HepG2 (cell line): ENCODE measurements at regions not wholly inside any gene's neighbourhood (a gene's known extent, or its start where the extent isn't known, plus 50 kb on each side); places are given as distances from the start of the nearest gene placed in this dataset.

Source experiments
- ELF1 ChIP-seq: sonication (generic); formaldehyde crosslinking; IDR thresholded peaks from 2 replicates; pipeline ENCODE4 v1.4.0; 2020; ENCODE audit warnings: missing genetic modification reagents
- GTF2F1 ChIP-seq: fragments of 150-350 bp; IDR thresholded peaks from 2 replicates; pipeline ENCODE4 v1.6.1; 2014; ENCODE audit warnings: low read length
- MTA1 ChIP-seq: sonication (generic); formaldehyde crosslinking; IDR thresholded peaks from 2 replicates; pipeline ENCODE4 v1.4.0; 2020; ENCODE audit warnings: missing genetic modification reagents, mild to moderate bottlenecking, borderline replicate concordance
- NCOA5 ChIP-seq: sonication (generic); formaldehyde crosslinking; IDR thresholded peaks from 2 replicates; pipeline ENCODE4 v1.4.0; 2020; ENCODE audit warnings: missing genetic modification reagents
- PCBP2 ChIP-seq: fragments of 200-400 bp; formaldehyde crosslinking; optimal IDR thresholded peaks from 2 replicates; pipeline ENCODE3; 2018; ENCODE audit warnings: low read length, low read depth; ENCODE audit not compliant: poor library complexity, severe bottlenecking
- ZBTB7B ChIP-seq: sonication (generic); formaldehyde crosslinking; IDR thresholded peaks from 2 replicates; pipeline ENCODE4 v1.4.0; 2020; ENCODE audit warnings: missing genetic modification reagents
- ZKSCAN1 ChIP-seq: fragments of 150-350 bp; IDR thresholded peaks from 2 replicates; pipeline ENCODE4 v1.6.1; 2014; ENCODE audit warnings: low read length
- ZNF274 ChIP-seq: sonication (generic); formaldehyde crosslinking; IDR thresholded peaks from 2 replicates; pipeline ENCODE4 v1.5.1; 2020; ENCODE audit warnings: mild to moderate bottlenecking, missing genetic modification reagents
- ZNF567 ChIP-seq: sonication (generic); formaldehyde crosslinking; IDR thresholded peaks from 2 replicates; pipeline ENCODE4 v1.8.1; 2023; ENCODE audit warnings: mild to moderate bottlenecking, missing genetic modification reagents, borderline replicate concordance
- ZNF652 ChIP-seq: IDR thresholded peaks from 2 replicates; pipeline ENCODE4 v1.6.1; 2016; ENCODE audit warnings: low read depth, borderline replicate concordance
- ZNF766 ChIP-seq: sonication (generic); formaldehyde crosslinking; IDR thresholded peaks from 2 replicates; pipeline ENCODE4 v1.5.0; 2020; ENCODE audit warnings: missing genetic modification reagents, borderline replicate concordance
- ZNF792 ChIP-seq: IDR thresholded peaks from 2 replicates; pipeline ENCODE4 v1.6.1; 2016
- ZSCAN25 ChIP-seq: sonication (generic); formaldehyde crosslinking; IDR thresholded peaks from 2 replicates; pipeline ENCODE4 v1.8.0; 2022; ENCODE audit warnings: mild to moderate bottlenecking, missing genetic modification reagents
- TF ChIP-seq, protein P1 (sequence below), 2 experiments: fragments of 450-650 bp in 1 of 2; sonication (generic) in 1 of 2; formaldehyde crosslinking in 1 of 2; IDR thresholded peaks; 2 replicates each; pipeline versions ENCODE4 v1.6.1 to v1.8.0; 2016 to 2022; ENCODE audit warnings: antibody characterized with exemption in 1 of 2, mild to moderate bottlenecking in 1 of 2, missing genetic modification reagents in 1 of 2

- no peak for TF ChIP-seq ELF1 (CRISPR knock-in tag)
- TF ChIP-seq ZBTB7B (CRISPR knock-in tag) = no peak
- TF ChIP-seq PCBP2 = no peak
- TF ChIP-seq ZKSCAN1 = no peak
- TF ChIP-seq MTA1 (CRISPR knock-in tag) = no peak
- TF ChIP-seq NCOA5 (CRISPR knock-in tag) = no peak
- no peak for TF ChIP-seq ZNF766 (CRISPR knock-in tag)
- TF ChIP-seq ZSCAN25 (CRISPR knock-in tag) = no peak
- no peak for TF ChIP-seq GTF2F1
- no peak for TF ChIP-seq ZNF652 (CRISPR knock-in tag)
- TF ChIP-seq ZNF792 (CRISPR knock-in tag) = no peak
- TF ChIP-seq ZNF567 (CRISPR knock-in tag) = no peak
- no peak for TF ChIP-seq ZNF274
- TF ChIP-seq, protein P1, sequence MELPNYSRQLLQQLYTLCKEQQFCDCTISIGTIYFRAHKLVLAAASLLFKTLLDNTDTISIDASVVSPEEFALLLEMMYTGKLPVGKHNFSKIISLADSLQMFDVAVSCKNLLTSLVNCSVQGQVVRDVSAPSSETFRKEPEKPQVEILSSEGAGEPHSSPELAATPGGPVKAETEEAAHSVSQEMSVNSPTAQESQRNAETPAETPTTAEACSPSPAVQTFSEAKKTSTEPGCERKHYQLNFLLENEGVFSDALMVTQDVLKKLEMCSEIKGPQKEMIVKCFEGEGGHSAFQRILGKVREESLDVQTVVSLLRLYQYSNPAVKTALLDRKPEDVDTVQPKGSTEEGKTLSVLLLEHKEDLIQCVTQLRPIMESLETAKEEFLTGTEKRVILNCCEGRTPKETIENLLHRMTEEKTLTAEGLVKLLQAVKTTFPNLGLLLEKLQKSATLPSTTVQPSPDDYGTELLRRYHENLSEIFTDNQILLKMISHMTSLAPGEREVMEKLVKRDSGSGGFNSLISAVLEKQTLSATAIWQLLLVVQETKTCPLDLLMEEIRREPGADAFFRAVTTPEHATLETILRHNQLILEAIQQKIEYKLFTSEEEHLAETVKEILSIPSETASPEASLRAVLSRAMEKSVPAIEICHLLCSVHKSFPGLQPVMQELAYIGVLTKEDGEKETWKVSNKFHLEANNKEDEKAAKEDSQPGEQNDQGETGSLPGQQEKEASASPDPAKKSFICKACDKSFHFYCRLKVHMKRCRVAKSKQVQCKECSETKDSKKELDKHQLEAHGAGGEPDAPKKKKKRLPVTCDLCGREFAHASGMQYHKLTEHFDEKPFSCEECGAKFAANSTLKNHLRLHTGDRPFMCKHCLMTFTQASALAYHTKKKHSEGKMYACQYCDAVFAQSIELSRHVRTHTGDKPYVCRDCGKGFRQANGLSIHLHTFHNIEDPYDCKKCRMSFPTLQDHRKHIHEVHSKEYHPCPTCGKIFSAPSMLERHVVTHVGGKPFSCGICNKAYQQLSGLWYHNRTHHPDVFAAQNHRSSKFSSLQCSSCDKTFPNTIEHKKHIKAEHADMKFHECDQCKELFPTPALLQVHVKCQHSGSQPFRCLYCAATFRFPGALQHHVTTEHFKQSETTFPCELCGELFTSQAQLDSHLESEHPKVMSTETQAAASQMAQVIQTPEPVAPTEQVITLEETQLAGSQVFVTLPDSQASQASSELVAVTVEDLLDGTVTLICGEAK (IDR thresholded peaks at IDR 0.05) = no peak
- TF ChIP-seq, protein P1 (CRISPR knock-in tag; IDR thresholded peaks at IDR 0.05) = no peak
These were observed 1404.5 kb upstream of the SPRY2 start for GRCh38 chr13:81745391-81745790.
